Vagina (tissue), 2 donors: ENCODE measurements at regions not wholly inside any gene's neighbourhood (a gene's known extent, or its start where the extent isn't known, plus 50 kb on each side); places are given as distances from the start of the nearest gene placed in this dataset.

Source experiments
- DNase-seq, 2 donors: peaks; one replicate each; pipeline ENCODE4 v3.0.0-alpha.2; 2017; ENCODE audit errors: extremely low spot score in 2 of 2
- H3K27ac ChIP-seq: fragments of 200-600 bp; sonication (generic); one replicate; pipeline ENCODE4 v1.5.1; 2019
- H3K27me3 ChIP-seq: fragments of 200-600 bp; sonication (generic); one replicate; pipeline ENCODE4 v1.5.1; 2019
- H3K36me3 ChIP-seq, 2 donors: fragments of 200-600 bp; sonication (generic); one replicate each; pipeline ENCODE4 v1.5.1; 2017 to 2019
- H3K4me1 ChIP-seq: fragments of 200-600 bp; sonication (generic); one replicate; pipeline ENCODE4 v1.5.1; 2019
- H3K4me3 ChIP-seq, 2 donors: fragments of 200-600 bp; sonication (generic); 1 replicate in 1 of 2; 2 replicates in 1 of 2; pipeline ENCODE4 v1.5.1; 2016 to 2019
- H3K9me3 ChIP-seq: fragments of 200-600 bp; sonication (generic); one replicate; pipeline ENCODE4 v1.5.1; 2019
- POLR2A ChIP-seq, 2 donors: fragments of 450-650 bp; IDR thresholded peaks; one replicate each; pipeline ENCODE4 v1.6.1; 2017; ENCODE audit warnings: antibody characterized with exemption in 2 of 2, mild to moderate bottlenecking in 2 of 2, moderate library complexity in 2 of 2
- POLR2AphosphoS5 ChIP-seq, 2 donors: sonication (generic); formaldehyde crosslinking; IDR thresholded peaks; one replicate each; pipeline ENCODE4 v1.9.0; 2017; ENCODE audit warnings: antibody characterized with exemption in 2 of 2, mild to moderate bottlenecking in 2 of 2, low read depth in 1 of 2; ENCODE audit not compliant: insufficient read depth in 1 of 2
- intact Hi-C: fragments of 100-400 bp; cut with DNase I; formaldehyde crosslinking; loops from one replicate; pipeline ENCODE4 v1.15.1; 2023
- TF ChIP-seq, protein P1 (sequence below), 3 experiments: fragments of 450-650 bp in 2 of 3; fragments of 200-600 bp in 1 of 3; sonication (generic) in 1 of 3; IDR thresholded peaks; one replicate each; pipeline ENCODE4 v1.5.1; 2017 to 2019; ENCODE audit warnings: antibody characterized with exemption in 3 of 3, mild to moderate bottlenecking in 2 of 3, moderate library complexity in 2 of 3

DNA sequence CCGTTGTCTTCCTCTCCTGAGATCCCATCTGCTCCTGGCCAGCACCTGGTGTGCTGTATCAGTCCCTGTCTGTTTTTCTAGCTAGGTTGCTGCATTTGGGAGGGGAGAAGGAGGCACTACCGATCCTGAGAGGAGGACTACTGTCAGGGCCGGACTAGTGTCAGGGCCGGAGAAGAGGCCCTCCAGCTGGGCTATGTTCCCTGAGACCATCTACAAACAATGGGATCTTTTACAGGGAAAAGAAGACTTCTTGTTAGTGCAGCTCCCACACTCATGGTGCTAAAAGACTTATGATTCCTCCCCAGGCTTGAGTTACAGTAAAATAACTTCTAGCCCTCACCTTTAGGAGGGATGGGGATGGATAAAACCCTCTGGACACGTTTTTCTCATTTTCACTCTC is 141.0 kb upstream of the TNR start:
- Histone ChIP-seq H3K4me1 (no peaks in the 10 kb centered on the region), H3K36me3 (no peaks in the 10 kb centered on the region), H3K27me3 (no peaks in the 10 kb centered on the region), H3K27ac (no peak overlapping the region), H3K4me3 (no peak overlapping the region), H3K9me3 (no peaks in the 10 kb centered on the region)
- no peak for DNase-seq
- TF ChIP-seq POLR2A (IDR thresholded peaks at IDR 0.05) (no peak), POLR2AphosphoS5 (IDR thresholded peaks at IDR 0.05; ENCODE audit: insufficient read depth in 1 of 2, low read depth in 1 of 2) (no peak)
- TF ChIP-seq, protein P1, sequence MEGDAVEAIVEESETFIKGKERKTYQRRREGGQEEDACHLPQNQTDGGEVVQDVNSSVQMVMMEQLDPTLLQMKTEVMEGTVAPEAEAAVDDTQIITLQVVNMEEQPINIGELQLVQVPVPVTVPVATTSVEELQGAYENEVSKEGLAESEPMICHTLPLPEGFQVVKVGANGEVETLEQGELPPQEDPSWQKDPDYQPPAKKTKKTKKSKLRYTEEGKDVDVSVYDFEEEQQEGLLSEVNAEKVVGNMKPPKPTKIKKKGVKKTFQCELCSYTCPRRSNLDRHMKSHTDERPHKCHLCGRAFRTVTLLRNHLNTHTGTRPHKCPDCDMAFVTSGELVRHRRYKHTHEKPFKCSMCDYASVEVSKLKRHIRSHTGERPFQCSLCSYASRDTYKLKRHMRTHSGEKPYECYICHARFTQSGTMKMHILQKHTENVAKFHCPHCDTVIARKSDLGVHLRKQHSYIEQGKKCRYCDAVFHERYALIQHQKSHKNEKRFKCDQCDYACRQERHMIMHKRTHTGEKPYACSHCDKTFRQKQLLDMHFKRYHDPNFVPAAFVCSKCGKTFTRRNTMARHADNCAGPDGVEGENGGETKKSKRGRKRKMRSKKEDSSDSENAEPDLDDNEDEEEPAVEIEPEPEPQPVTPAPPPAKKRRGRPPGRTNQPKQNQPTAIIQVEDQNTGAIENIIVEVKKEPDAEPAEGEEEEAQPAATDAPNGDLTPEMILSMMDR (IDR thresholded peaks at IDR 0.05), result no peak
- intact Hi-C loops, result no loop called here

DNA sequence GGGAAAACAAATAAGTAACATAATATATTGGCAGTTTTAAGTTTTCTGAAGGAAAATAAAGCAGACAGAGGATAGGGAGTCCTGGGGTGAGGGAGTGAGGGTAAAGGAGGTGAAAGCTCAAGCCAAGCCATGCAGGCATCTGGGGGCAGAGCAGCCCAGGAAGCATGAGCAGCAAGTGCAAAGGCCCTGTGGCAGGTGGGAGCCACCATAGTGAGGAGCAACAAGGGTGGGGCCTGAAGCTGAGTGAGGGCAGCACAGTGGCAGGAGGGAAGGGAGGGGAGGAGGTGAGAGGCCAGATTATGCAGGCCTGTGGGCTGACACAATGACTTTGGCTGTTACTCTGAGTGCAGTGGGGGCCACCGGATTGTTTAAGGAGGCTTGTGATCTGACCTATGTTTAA is 138.8 kb upstream of the TNR start:
- no peaks in the 10 kb centered on the region for H3K9me3 ChIP-seq
- no peaks in the 10 kb centered on the region for H3K27me3 ChIP-seq
- no peak for DNase-seq
- intact Hi-C loops, result no loop called here
- H3K4me1 ChIP-seq, result no peaks in the 10 kb centered on the region
- no peak overlapping the region for H3K4me3 ChIP-seq
- no peak overlapping the region for H3K27ac ChIP-seq
- TF ChIP-seq POLR2A (IDR thresholded peaks at IDR 0.05), result no peak
- TF ChIP-seq POLR2AphosphoS5 (IDR thresholded peaks at IDR 0.05; ENCODE audit: insufficient read depth in 1 of 2, low read depth in 1 of 2), result no peak
- TF ChIP-seq, protein P1 (IDR thresholded peaks at IDR 0.05), result no peak
- no peaks in the 10 kb centered on the region for H3K36me3 ChIP-seq

DNA sequence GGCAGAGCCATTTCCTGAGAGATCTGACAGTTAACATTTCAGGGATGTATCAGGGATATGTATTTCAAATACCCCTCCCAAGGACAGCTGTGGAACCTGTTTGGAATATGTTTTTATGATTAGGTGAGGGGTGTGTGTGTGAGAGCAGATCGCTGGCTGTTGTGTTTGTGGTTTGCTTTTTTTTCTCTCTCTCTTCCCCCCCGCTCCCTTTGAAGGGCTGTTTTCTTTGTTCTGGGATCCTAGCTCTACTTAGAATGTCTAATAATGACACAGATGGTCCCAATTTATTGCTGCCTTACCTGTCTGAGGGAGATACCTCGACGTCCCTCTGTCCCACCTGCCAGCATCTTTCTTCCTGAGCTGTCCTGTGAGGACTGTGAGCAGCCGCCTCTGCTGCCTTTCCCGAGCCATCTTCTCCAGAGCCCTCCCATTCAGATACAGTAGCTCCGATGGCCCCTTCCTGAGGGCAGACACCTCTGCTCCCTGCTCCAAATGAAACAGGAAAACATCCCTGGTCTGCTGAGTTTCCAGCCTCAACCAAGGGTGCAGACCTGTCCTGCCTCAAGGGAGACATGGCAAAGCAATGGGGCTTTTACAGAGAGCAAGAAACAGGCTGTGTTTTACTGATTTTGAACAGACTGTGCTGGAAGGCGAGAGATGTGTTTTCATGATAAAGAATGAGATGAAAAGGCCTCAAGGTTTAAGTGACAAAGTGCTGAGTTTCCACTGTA is 138.0 kb upstream of the TNR start:
- no peak overlapping the region for H3K27ac ChIP-seq
- no peaks in the 10 kb centered on the region for H3K9me3 ChIP-seq
- H3K4me1 ChIP-seq, result no peaks in the 10 kb centered on the region
- DNase-seq, result no peak
- H3K36me3 ChIP-seq, result no peaks in the 10 kb centered on the region
- TF ChIP-seq POLR2AphosphoS5 (IDR thresholded peaks at IDR 0.05; ENCODE audit: insufficient read depth in 1 of 2, low read depth in 1 of 2) (no peak), POLR2A (IDR thresholded peaks at IDR 0.05) (no peak)
- TF ChIP-seq, protein P1 (IDR thresholded peaks at IDR 0.05), result no peak
- no peak overlapping the region for H3K4me3 ChIP-seq
- H3K27me3 ChIP-seq, result no peaks in the 10 kb centered on the region
- intact Hi-C loops, result no loop called here

DNA sequence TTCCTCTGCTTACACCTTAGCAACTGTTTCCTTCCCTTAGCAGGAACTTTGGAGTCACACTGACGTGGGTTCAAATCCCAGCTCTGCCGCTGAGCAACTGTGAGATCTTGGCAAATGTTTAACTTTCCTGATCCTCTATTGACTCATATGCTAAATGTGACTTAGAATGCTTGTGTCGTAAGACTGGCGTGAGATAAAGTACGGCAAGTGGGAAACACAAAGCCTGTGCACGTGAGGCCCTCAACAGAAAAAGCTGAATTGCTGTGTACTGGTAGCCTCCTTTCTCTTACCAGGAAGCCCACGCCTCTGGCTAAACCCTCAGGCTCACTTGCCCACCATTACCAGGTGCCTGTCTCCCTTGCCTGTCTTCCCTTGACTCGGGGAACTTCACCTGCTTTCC is 135.4 kb upstream of the TNR start:
- H3K4me1 ChIP-seq, result no peaks in the 10 kb centered on the region
- no peaks in the 10 kb centered on the region for H3K27me3 ChIP-seq
- intact Hi-C loops, result no loop called here
- no peaks in the 10 kb centered on the region for H3K9me3 ChIP-seq
- TF ChIP-seq, protein P1 (IDR thresholded peaks at IDR 0.05), result no peak
- TF ChIP-seq POLR2AphosphoS5 (IDR thresholded peaks at IDR 0.05; ENCODE audit: insufficient read depth in 1 of 2, low read depth in 1 of 2), result no peak
- TF ChIP-seq POLR2A (IDR thresholded peaks at IDR 0.05), result no peak
- no peak overlapping the region for H3K4me3 ChIP-seq
- no peaks in the 10 kb centered on the region for H3K36me3 ChIP-seq
- H3K27ac ChIP-seq, result no peak overlapping the region
- no peak for DNase-seq

DNA sequence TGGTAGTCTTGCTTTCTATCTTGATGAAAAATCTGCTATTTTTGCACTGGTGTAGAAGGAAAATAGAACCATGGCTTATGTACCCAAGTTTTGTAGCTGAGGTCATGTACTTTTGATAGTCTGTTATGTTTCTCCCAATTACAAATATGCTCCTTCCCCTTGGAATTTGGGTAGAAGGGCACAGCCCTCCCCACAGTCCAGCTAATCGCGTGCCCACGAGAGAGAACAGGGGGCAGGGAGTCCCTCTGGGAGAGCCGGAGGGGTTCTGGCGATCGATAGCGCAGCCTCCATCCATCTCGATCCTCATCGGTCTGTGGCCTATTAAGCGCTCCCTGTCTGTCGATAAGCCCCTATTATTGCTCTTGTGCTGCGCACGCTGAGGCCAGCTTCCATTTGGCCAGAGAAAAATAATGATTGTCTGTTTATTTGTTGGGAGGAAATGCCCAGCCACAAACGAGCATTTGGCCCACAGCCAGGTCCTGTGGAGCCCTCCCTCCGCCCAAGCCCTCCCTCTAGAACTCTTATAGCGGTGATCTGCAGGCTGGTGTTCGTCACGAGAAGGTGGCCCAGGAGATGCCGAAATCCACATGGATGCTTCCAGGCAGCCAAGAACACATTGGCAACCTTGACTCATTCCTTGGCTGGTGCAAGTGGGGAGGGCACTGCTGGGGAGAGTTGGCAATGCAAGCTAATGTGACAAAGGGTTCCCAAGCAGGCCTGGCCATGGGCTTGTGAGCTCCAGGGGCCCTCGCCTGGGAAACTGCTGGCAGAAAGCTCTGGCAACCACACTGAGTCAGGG is 134.7 kb upstream of the TNR start:
- no peak for DNase-seq
- TF ChIP-seq POLR2AphosphoS5 (IDR thresholded peaks at IDR 0.05; ENCODE audit: insufficient read depth in 1 of 2, low read depth in 1 of 2), result no peak
- no peak for TF ChIP-seq POLR2A (IDR thresholded peaks at IDR 0.05)
- TF ChIP-seq, protein P1 (IDR thresholded peaks at IDR 0.05), result no peak
- intact Hi-C loops, result no loop called here
- no peak overlapping the region for H3K4me3 ChIP-seq
- H3K4me1 ChIP-seq, result no peaks in the 10 kb centered on the region
- H3K27me3 ChIP-seq, result no peaks in the 10 kb centered on the region
- no peaks in the 10 kb centered on the region for H3K36me3 ChIP-seq
- no peaks in the 10 kb centered on the region for H3K9me3 ChIP-seq
- no peak overlapping the region for H3K27ac ChIP-seq
